H9 (cell line): ENCODE measurements at regions not wholly inside any gene's neighbourhood (a gene's known extent, or its start where the extent isn't known, plus 50 kb on each side); places are given as distances from the start of the nearest gene placed in this dataset.

Experiments used
- DNase-seq: peaks from one replicate; pipeline ENCODE4 v3.0.0-alpha.2; 2017
- H2AFZ ChIP-seq: one replicate; pipeline ENCODE4 v1.6.1; 2013; ENCODE audit warnings: mild to moderate bottlenecking, low read length, control low read depth, moderate library complexity
- H2AK5ac ChIP-seq: 2 replicates; pipeline ENCODE4 v1.6.1; 2013; ENCODE audit warnings: low read length, control low read depth, mixed read lengths; ENCODE audit not compliant: insufficient read length
- H2BK120ac ChIP-seq: one replicate; pipeline ENCODE4 v1.6.1; 2013; ENCODE audit warnings: low read depth, mild to moderate bottlenecking, low read length, control low read depth, inconsistent platforms; ENCODE audit not compliant: poor library complexity, severe bottlenecking
- H2BK12ac ChIP-seq: 2 replicates; pipeline ENCODE4 v1.6.1; 2013; ENCODE audit warnings: low read length, control low read depth, mixed read lengths, low read depth; ENCODE audit not compliant: insufficient read length
- H2BK15ac ChIP-seq: 2 replicates; pipeline ENCODE4 v1.6.1; 2013; ENCODE audit warnings: low read depth, low read length, control low read depth
- H2BK20ac ChIP-seq: one replicate; pipeline ENCODE4 v1.6.1; 2013; ENCODE audit warnings: low read depth, mild to moderate bottlenecking, low read length, control low read depth, inconsistent platforms; ENCODE audit not compliant: poor library complexity, severe bottlenecking
- H2BK5ac ChIP-seq: 2 replicates; pipeline ENCODE4 v1.6.1; 2013; ENCODE audit warnings: low read length, control low read depth, mixed read lengths; ENCODE audit not compliant: insufficient read length
- H3K14ac ChIP-seq: 2 replicates; pipeline ENCODE4 v1.6.1; 2013; ENCODE audit warnings: low read length, control low read depth; ENCODE audit not compliant: insufficient read depth
- H3K18ac ChIP-seq: 2 replicates; pipeline ENCODE4 v1.6.1; 2013; ENCODE audit warnings: low read depth, mild to moderate bottlenecking, mixed read lengths, low read length, control low read depth; ENCODE audit not compliant: insufficient read length
- H3K23ac ChIP-seq: 2 replicates; pipeline ENCODE4 v1.6.1; 2013; ENCODE audit warnings: low read length, control low read depth, mixed read lengths, low read depth; ENCODE audit not compliant: insufficient read length
- H3K23me2 ChIP-seq: 2 replicates; pipeline ENCODE4 v1.6.1; 2013; ENCODE audit warnings: low read depth, mild to moderate bottlenecking, mixed read lengths, low read length, control low read depth; ENCODE audit not compliant: insufficient read length, poor library complexity, severe bottlenecking
- H3K27ac ChIP-seq: 2 replicates; pipeline ENCODE4 v1.5.1; 2013; ENCODE audit warnings: low read length, control low read depth, mixed read lengths, low read depth; ENCODE audit not compliant: insufficient read length
- H3K27me3 ChIP-seq: 2 replicates; pipeline ENCODE4 v1.6.1; 2013; ENCODE audit warnings: low read length, control low read depth, inconsistent platforms; ENCODE audit not compliant: insufficient read depth
- H3K4ac ChIP-seq: 2 replicates; pipeline ENCODE4 v1.6.1; 2013; ENCODE audit warnings: low read depth, mild to moderate bottlenecking, control low read depth, inconsistent platforms, low read length, moderate library complexity
- H3K4me1 ChIP-seq: 2 replicates; pipeline ENCODE4 v1.6.1; 2013; ENCODE audit warnings: low read length, control low read depth, inconsistent platforms; ENCODE audit not compliant: insufficient read depth
- H3K4me2 ChIP-seq: 2 replicates; pipeline ENCODE4 v1.6.1; 2013; ENCODE audit warnings: low read length, control low read depth, mixed read lengths; ENCODE audit not compliant: insufficient read length, insufficient read depth
- H3K56ac ChIP-seq: 2 replicates; pipeline ENCODE4 v1.6.1; 2013; ENCODE audit warnings: low read depth, mild to moderate bottlenecking, mixed read lengths, low read length, control low read depth; ENCODE audit not compliant: insufficient read length
- H3K79me1 ChIP-seq: 2 replicates; pipeline ENCODE4 v1.6.1; 2013; ENCODE audit warnings: low read depth, mild to moderate bottlenecking, moderate library complexity, low read length, control low read depth, inconsistent platforms; ENCODE audit not compliant: insufficient read depth, poor library complexity, severe bottlenecking
- H3K79me2 ChIP-seq: 2 replicates; pipeline ENCODE4 v1.6.1; 2013; ENCODE audit warnings: low read length, control low read depth, inconsistent platforms; ENCODE audit not compliant: insufficient read depth
- H3K9ac ChIP-seq: 2 replicates; pipeline ENCODE4 v1.6.1; 2013; ENCODE audit warnings: low read length, control low read depth, mixed read lengths; ENCODE audit not compliant: insufficient read length; ENCODE audit errors: extremely low read depth
- H3K9me3 ChIP-seq: one replicate; pipeline ENCODE4 v1.6.1; 2013; ENCODE audit warnings: low read depth, low read length, inconsistent platforms; ENCODE audit not compliant: control insufficient read depth
- H3T11ph ChIP-seq: one replicate; pipeline ENCODE4 v1.6.1; 2013; ENCODE audit warnings: mild to moderate bottlenecking, low read length, control low read depth, inconsistent platforms
- H4K20me1 ChIP-seq: one replicate; pipeline ENCODE4 v1.6.1; 2013; ENCODE audit not compliant: control insufficient read depth, insufficient read length, insufficient read depth
- H4K5ac ChIP-seq: 2 replicates; pipeline ENCODE4 v1.6.1; 2013; ENCODE audit warnings: low read depth, mild to moderate bottlenecking, mixed read lengths, low read length, control low read depth; ENCODE audit not compliant: insufficient read length
- H4K8ac ChIP-seq: replicated peaks from 2 replicates; pipeline ENCODE4 v1.6.1; 2013; ENCODE audit warnings: low read length, control low read depth, mixed read lengths, low read depth; ENCODE audit not compliant: insufficient read length
- H4K91ac ChIP-seq: 2 replicates; pipeline ENCODE4 v1.6.1; 2013; ENCODE audit warnings: low read depth, mild to moderate bottlenecking, moderate library complexity, mixed read lengths, low read length, control low read depth; ENCODE audit not compliant: insufficient read length
- H3K27ac Mint-ChIP-seq, 3 experiments: 2 replicates in 2 of 3; 3 replicates in 1 of 3; pipeline ENCODE4 v1.8.0; 2020 to 2021; ENCODE audit warnings: mixed read lengths in 3 of 3, mild to moderate bottlenecking in 1 of 3, moderate library complexity in 1 of 3
- H3K27me3 Mint-ChIP-seq: 2 replicates; pipeline ENCODE4 v1.8.0; 2021; ENCODE audit warnings: low read depth, mild to moderate bottlenecking, moderate library complexity, mixed read lengths
- H3K36me3 Mint-ChIP-seq, 3 experiments: 2 replicates in 2 of 3; 3 replicates in 1 of 3; pipeline ENCODE4 v1.8.0; 2020 to 2021; ENCODE audit warnings: low read depth in 3 of 3, mixed read lengths in 3 of 3; ENCODE audit not compliant: insufficient read depth in 1 of 3
- H3K4me1 Mint-ChIP-seq, 2 experiments: 2 replicates each; pipeline ENCODE4 v1.8.0; 2020; ENCODE audit warnings: mixed read lengths in 2 of 2
- H3K4me3 Mint-ChIP-seq, 2 experiments: 2 replicates in 1 of 2; 3 replicates in 1 of 2; pipeline ENCODE4 v1.8.0; 2020 to 2021; ENCODE audit warnings: mild to moderate bottlenecking in 2 of 2, mixed read lengths in 2 of 2, moderate library complexity in 1 of 2
- H3K9me3 Mint-ChIP-seq, 2 experiments: 2 replicates in 1 of 2; 3 replicates in 1 of 2; pipeline ENCODE4 v1.8.0; 2020; ENCODE audit warnings: mild to moderate bottlenecking in 2 of 2, mixed read lengths in 2 of 2, moderate library complexity in 1 of 2
- WGBS: extraction: QIAGEN DNeasy Blood & Tissue Kit; methylation state at CpG from one replicate; pipeline ENCODE4 v1.1.7; 2013; ENCODE audit warnings: missing lambda C conversion rate, low lambda C conversion rate, mixed read lengths; ENCODE audit not compliant: insufficient read length; ENCODE audit errors: extremely low coverage; 5-methylcytosine and 5-hydroxymethylcytosine counted together
- TF ChIP-seq, protein P1 (sequence below): fragments of 200-600 bp; sonication (generic); conservative IDR thresholded peaks from 3 replicates; pipeline ENCODE4 v1.8.0; 2021; ENCODE audit warnings: antibody characterized with exemption, mild to moderate bottlenecking

GRCh38 chr1:22350924-22351767, 100.5 kb upstream of the ZBTB40 start:
- Histone ChIP-seq H3K56ac (no peak overlapping the region), H2BK15ac (no peak overlapping the region), H3T11ph (no peak overlapping the region), H3K79me2 (no peaks in the 10 kb centered on the region), H2BK20ac (no peak overlapping the region), H3K9ac (no peak overlapping the region), H4K91ac (no peak overlapping the region), H2BK120ac (no peak overlapping the region), H3K14ac (no peak overlapping the region), H3K4me1 (peaks cover 3% of the 10 kb centered on the region; the same call in 1 of the 2 replicates), H4K20me1 (no peaks in the 10 kb centered on the region), H2AFZ (no peak overlapping the region), H3K27me3 (no peaks in the 10 kb centered on the region), H4K8ac (no peak overlapping the region), H4K5ac (no peak overlapping the region), H3K79me1 (no peaks in the 10 kb centered on the region), H3K9me3 (no peaks in the 10 kb centered on the region), H3K23me2 (peaks cover 3% of the 10 kb centered on the region), H2AK5ac (no peak overlapping the region), H3K4me2 (peak overlapping the region; percentile 30), H3K18ac (no peak overlapping the region), H3K4ac (no peak overlapping the region), H3K27ac (no peak overlapping the region), H2BK5ac (no peak overlapping the region), H2BK12ac (no peak overlapping the region), H3K23ac (no peak overlapping the region)
- H3K27me3 Mint-ChIP-seq: peaks cover 11% of the 10 kb centered on the region
- peaks cover 2 to 3% of the 10 kb centered on the region in 2 experiments; a peak in 2 of 5 replicates for H3K9me3 Mint-ChIP-seq
- peaks cover 0 to 3% (median 0%) of the 10 kb centered on the region in 3 experiments; a peak in 2 of 7 replicates for H3K36me3 Mint-ChIP-seq
- no peak for DNase-seq
- H3K4me3 Mint-ChIP-seq: peak overlapping the region in 1 of 2 experiments; percentile 48; a peak in 2 of 5 replicates
- peak overlapping the region in 1 of 3 experiments; percentile 74; a peak in 2 of 7 replicates for H3K27ac Mint-ChIP-seq
- TF ChIP-seq, protein P1, sequence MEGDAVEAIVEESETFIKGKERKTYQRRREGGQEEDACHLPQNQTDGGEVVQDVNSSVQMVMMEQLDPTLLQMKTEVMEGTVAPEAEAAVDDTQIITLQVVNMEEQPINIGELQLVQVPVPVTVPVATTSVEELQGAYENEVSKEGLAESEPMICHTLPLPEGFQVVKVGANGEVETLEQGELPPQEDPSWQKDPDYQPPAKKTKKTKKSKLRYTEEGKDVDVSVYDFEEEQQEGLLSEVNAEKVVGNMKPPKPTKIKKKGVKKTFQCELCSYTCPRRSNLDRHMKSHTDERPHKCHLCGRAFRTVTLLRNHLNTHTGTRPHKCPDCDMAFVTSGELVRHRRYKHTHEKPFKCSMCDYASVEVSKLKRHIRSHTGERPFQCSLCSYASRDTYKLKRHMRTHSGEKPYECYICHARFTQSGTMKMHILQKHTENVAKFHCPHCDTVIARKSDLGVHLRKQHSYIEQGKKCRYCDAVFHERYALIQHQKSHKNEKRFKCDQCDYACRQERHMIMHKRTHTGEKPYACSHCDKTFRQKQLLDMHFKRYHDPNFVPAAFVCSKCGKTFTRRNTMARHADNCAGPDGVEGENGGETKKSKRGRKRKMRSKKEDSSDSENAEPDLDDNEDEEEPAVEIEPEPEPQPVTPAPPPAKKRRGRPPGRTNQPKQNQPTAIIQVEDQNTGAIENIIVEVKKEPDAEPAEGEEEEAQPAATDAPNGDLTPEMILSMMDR: no peak
- WGBS: no CpG with 5 or more reads among the region's 28 CpGs
- peaks cover 21 to 31% of the 10 kb centered on the region in 2 experiments for H3K4me1 Mint-ChIP-seq
